Activated naive CD4-positive, alpha-beta T cell treated with anti-CD3 and anti-CD28 coated beads for 36 hours (primary cell): ENCODE measurements at regions not wholly inside any gene's neighbourhood (a gene's known extent, or its start where the extent isn't known, plus 50 kb on each side); places are given as distances from the start of the nearest gene placed in this dataset.
"Not testable (repeated sequence)": the region's sequence is repeated elsewhere in the genome, so short reads cannot be mapped to it uniquely, and the experiment has no call there.

Experiments used
- CTCF ChIA-PET: fragments of 350-600 bp; sonication (Branson Sonifier 250); formaldehyde crosslinking; loops from one replicate; lab custom pipeline; 2021; ENCODE audit warnings: antibody characterized with exemption; lab: Charles Lee
- DNase-seq: peaks from one replicate; pipeline ENCODE4 v3.0.0-alpha.2; 2020
- H3K27ac Mint-ChIP-seq: one replicate; pipeline ENCODE4 v1.8.0; 2021; ENCODE audit warnings: mild to moderate bottlenecking, mixed read lengths
- H3K27me3 Mint-ChIP-seq: one replicate; pipeline ENCODE4 v1.8.0; 2021; ENCODE audit warnings: low read depth, mixed read lengths
- H3K36me3 Mint-ChIP-seq: one replicate; pipeline ENCODE4 v1.8.0; 2021; ENCODE audit warnings: low read depth, mixed read lengths
- H3K4me1 Mint-ChIP-seq: one replicate; pipeline ENCODE4 v1.8.0; 2021; ENCODE audit warnings: low read depth, mixed read lengths
- H3K4me3 Mint-ChIP-seq: one replicate; pipeline ENCODE4 v1.8.0; 2021; ENCODE audit warnings: mild to moderate bottlenecking, moderate library complexity, mixed read lengths
- H3K9me3 Mint-ChIP-seq: one replicate; pipeline ENCODE4 v1.8.0; 2021; ENCODE audit warnings: mixed read lengths
- intact Hi-C: fragments of 100-400 bp; cut with micrococcal nuclease; formaldehyde crosslinking; loops from one replicate; pipeline ENCODE4 v1.15.1; 2023

- no peak overlapping the region for H3K4me3 Mint-ChIP-seq
- H3K36me3 Mint-ChIP-seq: no peaks in the 10 kb centered on the region
- no peaks in the 10 kb centered on the region for H3K27me3 Mint-ChIP-seq
- peaks cover 2% of the 10 kb centered on the region for H3K9me3 Mint-ChIP-seq
- intact Hi-C loops: no loop called here
- CTCF ChIA-PET: no interaction called here
- DNase-seq: no peak
- no peaks in the 10 kb centered on the region for H3K4me1 Mint-ChIP-seq
- no peak overlapping the region for H3K27ac Mint-ChIP-seq
Observed at GRCh38 chr7:81159402-81159801, 240.6 kb upstream of the SEMA3C start.

GRCh38 chr7:81158189-81158588 is 239.3 kb upstream of the SEMA3C start:
- Mint-ChIP-seq H3K36me3 (no peaks in the 10 kb centered on the region), H3K4me1 (no peaks in the 10 kb centered on the region), H3K27ac (no peak overlapping the region), H3K9me3 (peaks cover 2% of the 10 kb centered on the region), H3K4me3 (no peak overlapping the region), H3K27me3 (no peaks in the 10 kb centered on the region)
- intact Hi-C loops: no loop called here
- no peak for DNase-seq
- CTCF ChIA-PET: no interaction called here

DNA sequence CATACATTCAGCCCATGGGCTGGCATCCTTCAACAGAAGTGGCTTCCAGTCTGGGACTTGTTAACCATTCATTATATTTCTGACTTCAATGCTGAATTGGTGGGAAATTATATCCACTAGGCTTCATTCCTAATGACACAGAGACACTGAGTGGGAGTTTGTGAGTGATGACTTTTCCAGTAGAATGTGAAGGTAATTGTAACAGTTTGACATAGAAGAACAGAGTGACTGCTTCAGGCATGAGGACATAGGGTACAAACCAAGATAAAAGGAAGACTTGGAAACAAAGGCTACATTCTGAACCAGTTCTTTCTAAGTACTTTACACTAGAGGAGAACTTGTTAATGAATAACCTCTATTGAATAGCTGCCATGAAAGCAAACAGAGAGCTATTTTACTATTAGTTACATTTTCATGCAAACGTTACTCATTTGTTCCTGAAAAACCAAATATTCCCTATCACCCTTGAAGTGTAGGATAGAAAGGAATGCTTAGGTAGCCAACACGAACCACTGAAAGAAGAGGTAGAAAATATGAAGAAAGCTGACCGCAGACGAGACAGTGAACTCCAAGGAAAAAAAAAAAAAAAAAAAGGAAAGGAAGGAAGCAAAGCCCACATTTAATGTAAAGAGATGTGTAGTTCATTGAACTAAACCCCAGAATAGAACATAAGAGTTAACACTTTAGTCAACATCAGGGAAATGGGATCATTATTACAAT is 237.0 kb upstream of the SEMA3C start:
- no peaks in the 10 kb centered on the region for H3K4me1 Mint-ChIP-seq
- H3K27ac Mint-ChIP-seq: no peak overlapping the region
- H3K9me3 Mint-ChIP-seq: peaks cover 2% of the 10 kb centered on the region
- CTCF ChIA-PET: no interaction called here
- H3K36me3 Mint-ChIP-seq: no peaks in the 10 kb centered on the region
- no peak for DNase-seq
- H3K4me3 Mint-ChIP-seq: no peak overlapping the region
- intact Hi-C loops: no loop called here
- H3K27me3 Mint-ChIP-seq: no peaks in the 10 kb centered on the region

DNA sequence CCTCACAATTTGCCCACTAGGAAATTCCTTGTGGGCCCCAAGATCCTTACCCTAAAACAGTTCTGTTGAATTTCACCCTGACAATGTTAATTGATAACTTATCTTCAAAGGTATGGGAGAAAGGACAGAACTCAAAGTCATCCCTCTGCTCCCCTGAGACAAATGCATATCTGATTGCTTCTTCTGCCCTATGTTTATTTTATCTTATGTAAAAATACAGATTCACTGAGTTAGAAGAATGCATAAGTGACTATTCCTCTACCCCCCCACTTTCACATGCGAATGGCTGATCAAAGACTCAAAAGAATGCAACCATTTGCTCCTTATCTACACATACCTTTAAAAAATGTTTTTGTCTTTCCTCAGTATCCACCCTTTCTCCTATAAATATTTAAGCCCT is 235.7 kb upstream of the SEMA3C start:
- no peak overlapping the region for H3K27ac Mint-ChIP-seq
- no peaks in the 10 kb centered on the region for H3K27me3 Mint-ChIP-seq
- H3K4me3 Mint-ChIP-seq: no peak overlapping the region
- DNase-seq: no peak
- CTCF ChIA-PET: no interaction called here
- intact Hi-C loops: no loop called here
- H3K4me1 Mint-ChIP-seq: no peaks in the 10 kb centered on the region
- peaks cover 2% of the 10 kb centered on the region for H3K9me3 Mint-ChIP-seq
- H3K36me3 Mint-ChIP-seq: no peaks in the 10 kb centered on the region

- H3K36me3 Mint-ChIP-seq, H3K4me3 Mint-ChIP-seq, H3K4me1 Mint-ChIP-seq, H3K9me3 Mint-ChIP-seq, H3K27ac Mint-ChIP-seq, CTCF ChIA-PET, intact Hi-C loops, DNase-seq, H3K27me3 Mint-ChIP-seq: not testable (repeated sequence)
Observed at GRCh38 chr7:81152925-81153324, 234.1 kb upstream of the SEMA3C start.

GRCh38 chr7:81150951-81151361 is 232.1 kb upstream of the SEMA3C start:
- Mint-ChIP-seq H3K27ac (no peak overlapping the region), H3K4me3 (no peak overlapping the region), H3K9me3 (peaks cover 2% of the 10 kb centered on the region), H3K36me3 (no peaks in the 10 kb centered on the region), H3K27me3 (no peaks in the 10 kb centered on the region), H3K4me1 (no peaks in the 10 kb centered on the region)
- CTCF ChIA-PET: interaction anchor here (0.7 kb wide), 1 partner anchor 24 kb away, joined by 3 read pairs; no protein-coding TSS in a partner anchor
- DNase-seq: no peak
- intact Hi-C loops: no loop called here

- Mint-ChIP-seq H3K4me1 (no peaks in the 10 kb centered on the region), H3K36me3 (no peaks in the 10 kb centered on the region), H3K9me3 (peaks cover 9% of the 10 kb centered on the region), H3K27me3 (no peaks in the 10 kb centered on the region), H3K4me3 (no peak overlapping the region), H3K27ac (no peak overlapping the region)
- CTCF ChIA-PET: no interaction called here
- intact Hi-C loops: no loop called here
- DNase-seq: no peak
Observed at GRCh38 chr7:81143856-81144255, 225.0 kb upstream of the SEMA3C start.

- H3K4me3 Mint-ChIP-seq, H3K36me3 Mint-ChIP-seq, H3K27ac Mint-ChIP-seq, H3K9me3 Mint-ChIP-seq, H3K4me1 Mint-ChIP-seq, CTCF ChIA-PET, DNase-seq, intact Hi-C loops, H3K27me3 Mint-ChIP-seq: not testable (repeated sequence)
Observed at GRCh38 chr7:81141257-81142205, 222.7 kb upstream of the SEMA3C start.

DNA sequence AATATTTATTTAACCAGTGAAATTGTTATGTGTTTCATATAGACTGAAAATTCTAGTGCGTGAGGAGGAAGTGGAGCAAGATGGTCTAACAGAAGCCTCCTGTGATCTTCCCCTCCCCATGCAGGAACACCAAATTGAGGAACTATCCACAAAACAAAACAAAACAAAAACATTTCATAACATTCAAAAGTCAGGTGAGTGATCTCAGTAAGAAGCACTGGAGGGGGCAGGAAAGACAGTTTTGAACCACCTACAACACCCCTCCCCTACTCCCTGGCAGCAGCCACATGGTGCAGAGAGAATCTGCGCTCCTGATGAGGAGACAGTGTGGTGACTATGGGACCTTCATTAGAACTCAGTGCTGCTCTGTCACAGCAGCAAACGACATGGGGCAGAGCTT is 221.9 kb upstream of the SEMA3C start:
- Mint-ChIP-seq H3K4me1 (no peaks in the 10 kb centered on the region), H3K27me3 (no peaks in the 10 kb centered on the region)

DNA sequence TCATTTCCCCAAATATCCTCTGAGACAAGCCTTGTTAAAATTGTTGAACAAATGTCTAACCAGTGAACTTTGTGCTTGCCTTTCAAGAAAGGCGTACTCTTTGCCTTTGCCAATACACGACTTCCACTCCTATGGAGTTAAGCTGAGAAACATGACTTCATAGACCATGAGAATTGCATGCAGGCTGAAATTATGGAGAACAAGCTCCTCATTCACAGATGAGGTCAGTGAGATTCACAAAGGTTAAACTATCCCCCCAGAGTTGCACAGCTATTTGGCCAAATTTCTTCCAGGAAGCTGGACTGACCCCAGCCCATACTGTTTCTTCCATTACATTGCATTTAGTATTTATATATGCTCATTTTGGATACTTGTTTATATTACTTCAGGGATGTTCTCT is 221.4 kb upstream of the SEMA3C start:
- Mint-ChIP-seq H3K27me3 (no peaks in the 10 kb centered on the region), H3K4me1 (no peaks in the 10 kb centered on the region), H3K4me3 (no peak overlapping the region), H3K36me3 (no peaks in the 10 kb centered on the region), H3K27ac (no peak overlapping the region), H3K9me3 (peaks cover 5% of the 10 kb centered on the region)
- intact Hi-C loops: no loop called here
- no peak for DNase-seq
- CTCF ChIA-PET: no interaction called here

More for the DNA sequence above, 221.9 kb upstream of the SEMA3C start:
- Mint-ChIP-seq H3K36me3 (no peaks in the 10 kb centered on the region), H3K4me3 (no peak overlapping the region), H3K27ac (no peak overlapping the region), H3K9me3 (peaks cover 9% of the 10 kb centered on the region)
- no peak for DNase-seq
- CTCF ChIA-PET: no interaction called here
- intact Hi-C loops: no loop called here

DNA sequence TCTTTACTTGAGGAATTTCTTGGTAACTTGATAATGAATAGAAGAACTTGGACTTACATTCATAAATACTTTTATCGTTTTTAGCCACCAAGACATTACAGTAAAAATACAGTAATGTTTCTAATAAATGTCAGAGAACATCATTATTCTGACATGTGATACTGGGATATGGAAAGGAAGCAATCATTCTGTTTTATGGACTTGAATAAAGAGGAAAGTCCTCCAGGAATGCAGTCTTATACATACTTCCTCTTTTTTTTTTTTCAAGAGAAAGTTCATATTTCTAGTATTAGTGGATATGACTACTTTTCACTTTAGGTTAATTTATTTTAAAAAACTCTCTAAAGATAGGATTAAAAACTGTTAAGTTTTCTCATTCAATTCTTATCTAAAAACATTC is 220.0 kb upstream of the SEMA3C start:
- H3K36me3 Mint-ChIP-seq: no peaks in the 10 kb centered on the region
- no peaks in the 10 kb centered on the region for H3K4me1 Mint-ChIP-seq
- CTCF ChIA-PET: no interaction called here

DNA sequence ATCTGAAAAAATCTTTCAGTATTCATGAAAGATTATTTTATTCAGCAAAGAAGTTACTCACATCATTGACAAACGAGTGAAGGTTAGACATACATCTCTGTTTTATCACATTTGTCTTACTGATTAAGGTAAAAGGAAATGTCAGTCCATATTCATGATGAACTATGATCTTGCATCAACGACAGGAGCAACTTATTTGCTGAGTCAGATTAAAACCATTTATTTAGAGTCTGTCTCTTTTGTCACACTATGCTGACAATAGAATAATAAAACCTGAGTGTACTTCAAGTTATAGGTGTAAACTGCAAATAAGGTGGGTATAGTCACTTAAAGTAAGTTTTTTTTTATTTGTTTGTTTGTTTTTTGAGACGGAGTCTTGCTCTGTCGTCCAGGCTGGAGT is 216.5 kb upstream of the SEMA3C start:
- no peak overlapping the region for H3K27ac Mint-ChIP-seq
- no peaks in the 10 kb centered on the region for H3K9me3 Mint-ChIP-seq
- intact Hi-C loops: no loop called here
- H3K4me1 Mint-ChIP-seq: no peaks in the 10 kb centered on the region
- DNase-seq: no peak
- H3K4me3 Mint-ChIP-seq: no peak overlapping the region
- no peaks in the 10 kb centered on the region for H3K36me3 Mint-ChIP-seq
- no peaks in the 10 kb centered on the region for H3K27me3 Mint-ChIP-seq
- CTCF ChIA-PET: no interaction called here

More for the DNA sequence above, 220.0 kb upstream of the SEMA3C start:
- no peaks in the 10 kb centered on the region for H3K9me3 Mint-ChIP-seq
- H3K4me3 Mint-ChIP-seq: no peak overlapping the region
- intact Hi-C loops: no loop called here
- no peaks in the 10 kb centered on the region for H3K27me3 Mint-ChIP-seq
- DNase-seq: no peak
- H3K27ac Mint-ChIP-seq: no peak overlapping the region

- CTCF ChIA-PET: no interaction called here
- Mint-ChIP-seq H3K27ac (no peak overlapping the region), H3K36me3 (no peaks in the 10 kb centered on the region), H3K4me1 (no peaks in the 10 kb centered on the region), H3K9me3 (peaks cover 24% of the 10 kb centered on the region), H3K4me3 (no peak overlapping the region), H3K27me3 (no peaks in the 10 kb centered on the region)
- no peak for DNase-seq
- intact Hi-C loops: no loop called here
Observed at GRCh38 chr7:81128011-81128410, 209.2 kb upstream of the SEMA3C start.
